Right lobe of liver (tissue), 4 donors: ENCODE measurements at regions not wholly inside any gene's neighbourhood (a gene's known extent, or its start where the extent isn't known, plus 50 kb on each side); places are given as distances from the start of the nearest gene placed in this dataset.

Source experiments
- POLR2A ChIP-seq: fragments of 450-650 bp; IDR thresholded peaks from one replicate; pipeline ENCODE4 v1.6.1; 2017; ENCODE audit warnings: antibody characterized with exemption, mild to moderate bottlenecking
- TF ChIP-seq, protein P1 (sequence below), 4 donors: fragments of 200-600 bp in 3 of 4; fragments of 450-650 bp in 1 of 4; IDR thresholded peaks; one replicate each; pipeline versions ENCODE4 v1.5.1 to v1.8.0; 2016 to 2022; ENCODE audit warnings: antibody characterized with exemption in 4 of 4, mild to moderate bottlenecking in 2 of 4
- donor health status: DM: no; HTN: no; CAD: no.
- donor health status: DM: no; HTN: no; CAD: no.
- donor health status: DM: no; HTN: yes; CAD: no.

DNA sequence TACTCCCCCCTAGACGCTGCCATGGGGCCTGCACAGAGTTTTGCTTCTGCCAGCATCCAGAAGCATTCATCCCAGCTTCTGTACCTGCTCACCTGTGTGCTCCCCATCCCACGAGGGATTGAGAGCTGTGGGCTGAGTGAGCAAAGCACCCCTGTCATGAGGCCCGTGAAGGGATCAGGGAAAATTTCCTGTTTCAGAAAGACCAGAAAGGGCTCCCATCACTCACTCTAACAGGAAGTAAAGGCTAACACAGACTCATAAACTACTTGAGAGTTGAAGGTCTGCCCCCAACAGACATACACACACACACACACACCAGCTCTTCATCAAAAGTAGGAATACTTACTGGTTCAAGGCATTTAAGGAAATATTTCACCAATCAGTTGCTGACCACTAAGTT lies 256.5 kb upstream of the NT5E start:
- no peak for TF ChIP-seq POLR2A
- TF ChIP-seq, protein P1, sequence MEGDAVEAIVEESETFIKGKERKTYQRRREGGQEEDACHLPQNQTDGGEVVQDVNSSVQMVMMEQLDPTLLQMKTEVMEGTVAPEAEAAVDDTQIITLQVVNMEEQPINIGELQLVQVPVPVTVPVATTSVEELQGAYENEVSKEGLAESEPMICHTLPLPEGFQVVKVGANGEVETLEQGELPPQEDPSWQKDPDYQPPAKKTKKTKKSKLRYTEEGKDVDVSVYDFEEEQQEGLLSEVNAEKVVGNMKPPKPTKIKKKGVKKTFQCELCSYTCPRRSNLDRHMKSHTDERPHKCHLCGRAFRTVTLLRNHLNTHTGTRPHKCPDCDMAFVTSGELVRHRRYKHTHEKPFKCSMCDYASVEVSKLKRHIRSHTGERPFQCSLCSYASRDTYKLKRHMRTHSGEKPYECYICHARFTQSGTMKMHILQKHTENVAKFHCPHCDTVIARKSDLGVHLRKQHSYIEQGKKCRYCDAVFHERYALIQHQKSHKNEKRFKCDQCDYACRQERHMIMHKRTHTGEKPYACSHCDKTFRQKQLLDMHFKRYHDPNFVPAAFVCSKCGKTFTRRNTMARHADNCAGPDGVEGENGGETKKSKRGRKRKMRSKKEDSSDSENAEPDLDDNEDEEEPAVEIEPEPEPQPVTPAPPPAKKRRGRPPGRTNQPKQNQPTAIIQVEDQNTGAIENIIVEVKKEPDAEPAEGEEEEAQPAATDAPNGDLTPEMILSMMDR (IDR thresholded peaks at IDR 0.05): no peak
